Loucy (cell line): ENCODE measurements at regions not wholly inside any gene's neighbourhood (a gene's known extent, or its start where the extent isn't known, plus 50 kb on each side); places are given as distances from the start of the nearest gene placed in this dataset.

ENCODE experiments used
- H2AFZ ChIP-seq: fragments of 200-600 bp; sonication (generic); 2 replicates; pipeline ENCODE4 v1.6.0; 2016; ENCODE audit warnings: antibody characterized with exemption, mild to moderate bottlenecking, low read length, moderate library complexity
- H3F3A ChIP-seq: fragments of 200-600 bp; 2 replicates; pipeline ENCODE4 v1.6.0; 2016; ENCODE audit warnings: antibody characterized with exemption, low read depth, mild to moderate bottlenecking
- H3K27me3 ChIP-seq: fragments of 200-600 bp; sonication (generic); 2 replicates; pipeline ENCODE4 v1.6.1; 2014; ENCODE audit warnings: low read length, mild to moderate bottlenecking; ENCODE audit not compliant: insufficient read depth, poor library complexity, severe bottlenecking
- H3K36me3 ChIP-seq: fragments of 200-600 bp; sonication (generic); 2 replicates; pipeline ENCODE4 v1.6.1; 2016; ENCODE audit warnings: low read length; ENCODE audit not compliant: insufficient read depth
- H3K4me1 ChIP-seq: fragments of 200-600 bp; sonication (generic); 2 replicates; pipeline ENCODE4 v1.5.1; 2014; ENCODE audit warnings: low read length, mild to moderate bottlenecking; ENCODE audit not compliant: insufficient read depth, poor library complexity, severe bottlenecking
- H3K4me2 ChIP-seq: fragments of 200-600 bp; sonication (generic); 2 replicates; pipeline ENCODE4 v1.6.0; 2014; ENCODE audit warnings: antibody characterized with exemption, low read length, low read depth, mild to moderate bottlenecking; ENCODE audit not compliant: poor library complexity, severe bottlenecking
- H3K4me3 ChIP-seq: fragments of 200-600 bp; sonication (generic); 2 replicates; pipeline ENCODE4 v1.5.1; 2014; ENCODE audit warnings: low read length, mild to moderate bottlenecking, mixed read lengths; ENCODE audit not compliant: poor library complexity, severe bottlenecking
- H3K79me2 ChIP-seq: fragments of 200-600 bp; sonication (generic); 2 replicates; pipeline ENCODE4 v1.6.1; 2014; ENCODE audit warnings: low read length; ENCODE audit not compliant: insufficient read depth
- H3K9ac ChIP-seq: fragments of 200-600 bp; sonication (generic); 2 replicates; pipeline ENCODE4 v1.6.0; 2014; ENCODE audit warnings: mild to moderate bottlenecking, low read depth, low read length, moderate library complexity; ENCODE audit not compliant: poor library complexity, severe bottlenecking
- H3K9me2 ChIP-seq: fragments of 200-600 bp; sonication (generic); replicated peaks from 2 replicates; pipeline ENCODE4 v1.6.1; 2016; ENCODE audit warnings: low read depth, low read length, mixed read lengths
- H3K9me3 ChIP-seq: fragments of 200-600 bp; sonication (generic); 2 replicates; pipeline ENCODE4 v1.6.1; 2014; ENCODE audit warnings: mild to moderate bottlenecking, antibody characterized with exemption, low read length, low read depth; ENCODE audit not compliant: insufficient read depth
- H4K20me1 ChIP-seq: fragments of 200-600 bp; sonication (generic); 2 replicates; pipeline ENCODE4 v1.6.0; 2014; ENCODE audit warnings: antibody characterized with exemption, low read length, mild to moderate bottlenecking; ENCODE audit not compliant: insufficient read depth, poor library complexity, severe bottlenecking
- CTCF ChIP-seq: fragments of 200-600 bp; sonication (generic); conservative IDR thresholded peaks from 2 replicates; pipeline ENCODE4 v1.5.1; 2014; ENCODE audit warnings: mild to moderate bottlenecking, antibody characterized with exemption, low read length
- EZH2phosphoT487 ChIP-seq: fragments of 200-600 bp; IDR thresholded peaks from 2 replicates; pipeline ENCODE4 v1.6.1; 2018; ENCODE audit warnings: antibody characterized with exemption, mild to moderate bottlenecking, moderate library complexity, borderline replicate concordance

- no peaks in the 10 kb centered on the region for H3K36me3 ChIP-seq
- TF ChIP-seq CTCF (no peak), EZH2phosphoT487 (no peak)
- H4K20me1 ChIP-seq = no peaks in the 10 kb centered on the region
- peak overlapping the region; percentile 61; the same call in 1 of the 2 replicates for H2AFZ ChIP-seq
- H3F3A ChIP-seq = no peaks in the 10 kb centered on the region
- no peak overlapping the region for H3K4me3 ChIP-seq
- H3K9me3 ChIP-seq = no peaks in the 10 kb centered on the region
- H3K9me2 ChIP-seq = no peaks in the 10 kb centered on the region
- H3K4me2 ChIP-seq = peak overlapping the region; percentile 15
- peaks cover 17% of the 10 kb centered on the region for H3K4me1 ChIP-seq
- no peaks in the 10 kb centered on the region for H3K27me3 ChIP-seq
- H3K9ac ChIP-seq = no peak overlapping the region
- H3K79me2 ChIP-seq = no peaks in the 10 kb centered on the region
These were observed 89.2 kb downstream of the RIPK4 start for GRCh38 chr21:41677671-41678015.

DNA sequence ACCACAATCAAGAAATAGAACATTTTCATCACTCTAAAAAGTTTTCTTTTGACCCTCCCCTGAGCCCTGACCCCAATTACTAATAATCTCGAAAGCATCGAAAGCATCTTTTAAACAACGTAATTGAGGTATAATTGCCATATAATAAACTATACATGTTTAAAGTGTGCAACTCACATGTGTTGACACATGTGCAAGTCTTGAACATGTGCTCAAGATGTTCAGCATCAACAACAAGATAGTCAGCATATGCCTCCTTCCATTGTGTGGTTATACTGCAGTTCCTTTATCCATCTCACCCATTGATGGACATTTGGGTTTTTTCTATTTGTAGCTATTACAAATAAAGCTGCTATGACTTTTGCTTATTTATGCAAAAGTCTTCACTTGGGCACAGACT, 90.7 kb downstream of the RIPK4 start:
- Histone ChIP-seq H3K9ac (no peak overlapping the region), H3F3A (no peaks in the 10 kb centered on the region), H4K20me1 (no peaks in the 10 kb centered on the region), H3K27me3 (no peaks in the 10 kb centered on the region), H3K36me3 (no peaks in the 10 kb centered on the region), H3K9me2 (no peaks in the 10 kb centered on the region), H3K4me1 (peaks cover 31% of the 10 kb centered on the region), H3K79me2 (no peaks in the 10 kb centered on the region), H3K4me3 (no peak overlapping the region), H2AFZ (no peak overlapping the region), H3K4me2 (no peak overlapping the region), H3K9me3 (no peaks in the 10 kb centered on the region)
- TF ChIP-seq EZH2phosphoT487 (no peak), CTCF (no peak)

GRCh38 chr21:41675574-41675973, 91.3 kb downstream of the RIPK4 start:
- Histone ChIP-seq H3K4me1 (peaks cover 31% of the 10 kb centered on the region), H4K20me1 (no peaks in the 10 kb centered on the region), H2AFZ (no peak overlapping the region), H3F3A (no peaks in the 10 kb centered on the region), H3K9me3 (no peaks in the 10 kb centered on the region), H3K4me3 (no peak overlapping the region), H3K9me2 (no peaks in the 10 kb centered on the region), H3K27me3 (no peaks in the 10 kb centered on the region), H3K4me2 (no peak overlapping the region), H3K36me3 (no peaks in the 10 kb centered on the region), H3K79me2 (no peaks in the 10 kb centered on the region), H3K9ac (no peak overlapping the region)
- TF ChIP-seq CTCF (no peak), EZH2phosphoT487 (no peak)
